Adrenal gland (tissue), 9 donors: ENCODE measurements at regions not wholly inside any gene's neighbourhood (a gene's known extent, or its start where the extent isn't known, plus 50 kb on each side); places are given as distances from the start of the nearest gene placed in this dataset.

Source experiments
- DNase-seq, 7 donors: peaks; one replicate each; pipeline ENCODE4 v3.0.0-alpha.2; 2019 to 2020
- H3K27ac ChIP-seq, 5 donors: fragments of 200-600 bp; sonication (generic) in 4 of 5; 1 replicate in 3 of 5; 2 replicates in 2 of 5; pipeline versions ENCODE4 v1.5.1 to v1.8.0; 2016 to 2020; ENCODE audit warnings: mild to moderate bottlenecking in 1 of 5
- H3K27me3 ChIP-seq: fragments of 200-600 bp; 2 replicates; pipeline ENCODE4 v1.8.0; 2021
- H3K36me3 ChIP-seq, 2 donors: fragments of 200-600 bp; replicated peaks in 1 of 2; 1 replicate in 1 of 2; 2 replicates in 1 of 2; pipeline versions ENCODE4 v1.5.1 to v1.8.0; 2018 to 2022
- H3K4me1 ChIP-seq, 2 donors: fragments of 200-600 bp; replicated peaks in 1 of 2; 1 replicate in 1 of 2; 2 replicates in 1 of 2; pipeline versions ENCODE4 v1.5.1 to v1.8.0; 2018 to 2021
- H3K4me3 ChIP-seq, 4 donors: fragments of 200-600 bp; sonication (generic) in 3 of 4; one replicate each; pipeline ENCODE4 v1.5.1; 2016 to 2018
- H3K9me3 ChIP-seq, 3 donors: fragments of 200-600 bp; sonication (generic) in 1 of 3; replicated peaks in 1 of 3; 1 replicate in 2 of 3; 2 replicates in 1 of 3; pipeline versions ENCODE4 v1.5.1 to v1.8.0; 2016 to 2021
- CTCF ChIP-seq, 6 experiments: fragments of 450-650 bp in 4 of 6; fragments of 200-600 bp in 2 of 6; sonication (generic) in 1 of 6; IDR thresholded peaks; 1 replicate in 5 of 6; 2 replicates in 1 of 6; pipeline versions ENCODE4 v1.5.1 to v1.8.0; 2016 to 2021; ENCODE audit warnings: antibody characterized with exemption in 6 of 6, mild to moderate bottlenecking in 2 of 6, moderate library complexity in 1 of 6
- POLR2A ChIP-seq, 2 donors: fragments of 450-650 bp; IDR thresholded peaks; one replicate each; pipeline ENCODE4 v1.6.1; 2017; ENCODE audit warnings: antibody characterized with exemption in 2 of 2, mild to moderate bottlenecking in 2 of 2, moderate library complexity in 1 of 2
- WGBS, 4 donors: extraction: QIAGEN DNeasy Blood & Tissue Kit in 2 of 4; methylation state at CpG; one replicate each; pipeline versions ENCODE4 v1.1.5 to v1.1.7; 2013 to 2017; 5-methylcytosine and 5-hydroxymethylcytosine counted together
- intact Hi-C, 2 donors: fragments of 100-400 bp; cut with DNase I; formaldehyde crosslinking; loops; one replicate each; pipeline versions ENCODE4 v1.14.1 to v1.15.0; 2022 to 2023
- donor health status: healthy with polysubstance abuse.
- donor health status: Bipolar disorder and iron deficiency.
- donor health status: DM: yes; HTN: yes; CAD: no.
- donor health status: DM: no; HTN: no; CAD: no.
- donor health status: DM: no; HTN: no; CAD: no.

GRCh38 chr4:58644549-58644948 lies 1534.4 kb upstream of the IGFBP7 start:
- Histone ChIP-seq H3K36me3 (no peaks in the 10 kb centered on the region), H3K9me3 (no peaks in the 10 kb centered on the region), H3K27me3 (no peaks in the 10 kb centered on the region), H3K27ac (no peak overlapping the region), H3K4me3 (no peak overlapping the region), H3K4me1 (no peaks in the 10 kb centered on the region)
- WGBS, 4 donors, result 65 to 77% (median 72%) methylated on average over 3 of the region's 3 CpGs
- DNase-seq, result no peak
- TF ChIP-seq CTCF (IDR thresholded peaks at IDR 0.05) (no peak), POLR2A (IDR thresholded peaks at IDR 0.05) (no peak)
- intact Hi-C loops, result no loop called here

GRCh38 chr4:58636381-58636780 lies 1526.2 kb upstream of the IGFBP7 start:
- Histone ChIP-seq H3K4me3 (no peak overlapping the region), H3K27ac (no peak overlapping the region), H3K36me3 (no peaks in the 10 kb centered on the region), H3K27me3 (no peaks in the 10 kb centered on the region), H3K9me3 (no peaks in the 10 kb centered on the region), H3K4me1 (no peaks in the 10 kb centered on the region)
- DNase-seq, result no peak
- 46 to 67% (median 57%) methylated on average over 2 of the region's 2 CpGs for WGBS, 4 donors
- intact Hi-C loops, result no loop called here
- TF ChIP-seq CTCF (IDR thresholded peaks at IDR 0.05), result no peak
- TF ChIP-seq POLR2A (IDR thresholded peaks at IDR 0.05), result no peak

GRCh38 chr4:58617226-58617625 lies 1507.0 kb upstream of the IGFBP7 start:
- intact Hi-C loops, result no loop called here
- WGBS, 4 donors, result 75 to 87% (median 77%) methylated on average over 2 of the region's 2 CpGs

GRCh38 chr4:58611012-58611411 lies 1500.8 kb upstream of the IGFBP7 start:
- Histone ChIP-seq H3K36me3 (no peaks in the 10 kb centered on the region), H3K4me1 (no peaks in the 10 kb centered on the region), H3K27ac (no peak overlapping the region), H3K9me3 (no peaks in the 10 kb centered on the region), H3K4me3 (no peak overlapping the region), H3K27me3 (no peaks in the 10 kb centered on the region)
- 70 to 94% (median 79%) methylated on average over 1 of the region's 1 CpG for WGBS, 4 donors
- intact Hi-C loops, result no loop called here
- DNase-seq, result no peak
- no peak for TF ChIP-seq POLR2A (IDR thresholded peaks at IDR 0.05)
- no peak for TF ChIP-seq CTCF (IDR thresholded peaks at IDR 0.05)

More at GRCh38 chr4:58617226-58617625, 1507.0 kb upstream of the IGFBP7 start:
- Histone ChIP-seq H3K36me3 (no peaks in the 10 kb centered on the region), H3K9me3 (no peaks in the 10 kb centered on the region), H3K4me3 (no peak overlapping the region), H3K4me1 (no peaks in the 10 kb centered on the region), H3K27me3 (no peaks in the 10 kb centered on the region), H3K27ac (no peak overlapping the region)
- TF ChIP-seq POLR2A (IDR thresholded peaks at IDR 0.05) (no peak), CTCF (IDR thresholded peaks at IDR 0.05) (no peak)
- no peak for DNase-seq
